ENCODE measurements at regions not wholly inside any gene's neighbourhood (a gene's known extent, or its start where the extent isn't known, plus 50 kb on each side); places are given as distances from the start of the nearest gene placed in this dataset.

- Mint-ChIP-seq H3K4me1 (ENCODE audit: low read depth) (peaks cover 10% of the 10 kb centered on the region), H3K27me3 (no peaks in the 10 kb centered on the region), H3K36me3 (no peaks in the 10 kb centered on the region), H3K27ac (no peak overlapping the region), H3K4me3 (no peak overlapping the region), H3K9me3 (no peaks in the 10 kb centered on the region)
- no peak for DNase-seq
- ChIA-PET CTCF (interaction anchor here (1.2 kb wide), 1 partner anchor 41 kb away, joined by 3 read pairs; no protein-coding TSS in a partner anchor), POLR2A (no interaction called here)
- intact Hi-C loops (cut with micrococcal nuclease): no loop called here
Observed at GRCh38 chr3:67292356-67293121, 294.4 kb downstream of the KBTBD8 start.

DNA sequence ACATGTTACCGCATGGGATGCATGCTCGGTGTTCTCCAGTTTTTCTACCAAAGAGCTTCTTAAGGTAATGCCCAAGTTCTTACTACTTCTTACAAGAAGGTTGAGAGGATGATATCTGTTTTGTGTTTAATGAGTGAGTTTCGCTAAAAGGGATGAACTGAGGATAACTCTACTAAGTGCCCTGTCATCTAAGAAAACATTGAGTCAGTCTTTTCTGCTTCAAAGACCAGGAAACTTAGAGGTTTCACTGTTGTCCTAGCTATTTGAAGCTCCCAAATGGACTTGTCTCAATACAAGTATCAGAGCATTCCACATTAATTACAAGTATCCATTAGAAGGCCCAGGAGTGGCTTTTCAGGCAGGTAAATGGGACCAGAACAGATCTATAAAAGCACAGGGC lies 296.2 kb downstream of the KBTBD8 start:
- peaks cover 10% of the 10 kb centered on the region for H3K4me1 Mint-ChIP-seq (ENCODE audit: low read depth)
- no peaks in the 10 kb centered on the region for H3K9me3 Mint-ChIP-seq
- no peak overlapping the region for H3K4me3 Mint-ChIP-seq
- no peak for DNase-seq
- POLR2A ChIA-PET: no interaction called here
- no peaks in the 10 kb centered on the region for H3K27me3 Mint-ChIP-seq
- no peaks in the 10 kb centered on the region for H3K36me3 Mint-ChIP-seq
- CTCF ChIA-PET: interaction anchor here (1.1 kb wide), 1 partner anchor 322 kb away, joined by 3 read pairs; no protein-coding TSS in a partner anchor
- intact Hi-C loops (cut with micrococcal nuclease): no loop called here
- no peak overlapping the region for H3K27ac Mint-ChIP-seq

DNA sequence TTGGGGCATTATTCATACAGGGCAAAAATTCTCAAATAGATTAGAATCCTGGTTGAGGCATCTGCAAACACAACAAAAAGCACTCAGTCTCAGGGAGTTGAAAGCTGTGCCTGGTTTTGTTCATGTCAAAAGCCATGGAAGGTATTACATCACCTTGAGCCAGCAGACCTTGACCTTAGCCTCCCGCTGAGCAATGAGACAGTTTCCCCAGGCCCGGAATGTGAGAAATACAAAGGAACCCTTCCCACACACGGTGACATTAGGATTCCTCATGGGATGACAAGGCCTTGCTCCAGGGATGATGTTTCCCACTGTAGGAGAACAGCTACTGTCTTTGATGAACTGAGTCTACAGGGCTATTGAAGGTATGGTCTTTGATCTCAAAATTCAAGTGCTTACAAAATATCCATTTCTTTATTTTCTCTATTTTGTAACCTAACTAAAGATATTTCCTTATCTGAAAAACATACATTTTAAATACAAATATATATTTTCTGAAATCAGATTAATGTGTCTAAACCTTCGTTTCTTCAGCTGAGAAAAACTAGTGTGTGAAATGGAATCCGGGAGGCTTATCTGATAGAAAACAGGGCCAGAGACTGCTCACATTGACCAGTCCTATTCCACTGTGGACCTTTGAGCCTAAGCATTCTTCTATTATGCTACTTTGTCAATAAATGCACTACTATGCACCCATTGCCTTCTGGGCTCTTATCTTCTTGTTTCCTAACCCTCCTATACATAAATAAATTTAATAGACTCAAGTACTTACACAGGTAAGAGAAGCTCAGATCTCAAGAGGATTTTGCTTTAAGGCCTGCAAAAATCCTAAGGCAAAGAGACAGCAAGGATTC lies 298.2 kb downstream of the KBTBD8 start:
- intact Hi-C loops (cut with micrococcal nuclease): no loop called here
- H3K27me3 Mint-ChIP-seq: no peaks in the 10 kb centered on the region
- POLR2A ChIA-PET: no interaction called here
- no peaks in the 10 kb centered on the region for H3K36me3 Mint-ChIP-seq
- CTCF ChIA-PET: no interaction called here
- no peak overlapping the region for H3K27ac Mint-ChIP-seq
- DNase-seq: no peak
- H3K9me3 Mint-ChIP-seq: no peaks in the 10 kb centered on the region
- peaks cover 10% of the 10 kb centered on the region for H3K4me1 Mint-ChIP-seq (ENCODE audit: low read depth)
- no peak overlapping the region for H3K4me3 Mint-ChIP-seq

DNA sequence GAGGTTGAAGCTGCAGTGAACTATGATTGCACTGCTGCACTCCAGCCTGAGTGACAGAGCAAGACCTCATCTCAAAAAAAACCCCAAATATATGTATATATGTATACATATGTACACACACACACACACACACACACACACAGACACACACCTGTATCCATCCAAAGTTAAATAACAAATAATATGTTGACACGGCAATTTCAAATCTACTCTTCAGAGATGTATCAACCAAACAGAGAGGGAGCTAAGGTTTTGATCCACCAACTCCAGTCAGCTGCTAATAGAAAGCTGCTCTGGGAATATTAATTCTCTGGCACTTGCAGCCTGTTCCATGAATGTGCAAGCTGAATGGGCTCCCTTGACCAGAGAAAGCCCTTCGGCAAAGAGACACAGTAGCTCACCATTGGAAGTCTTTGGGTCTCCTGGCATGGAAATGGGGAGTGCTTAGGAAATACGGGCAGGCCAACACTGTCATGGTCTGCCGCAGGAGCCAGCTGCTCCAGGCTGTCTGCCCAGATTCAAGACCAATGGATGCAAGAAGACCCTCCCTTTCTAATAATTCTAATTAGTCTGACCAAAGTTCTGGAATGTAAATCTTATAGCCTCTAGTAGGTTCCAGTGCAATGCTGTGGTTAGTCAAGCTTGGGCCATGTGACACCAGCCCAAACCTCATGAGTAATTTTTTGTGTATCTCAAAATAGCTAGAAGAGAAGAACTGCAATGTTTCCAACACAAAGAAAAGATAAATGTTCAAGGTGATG lies 299.8 kb downstream of the KBTBD8 start:
- Mint-ChIP-seq H3K4me1 (ENCODE audit: low read depth) (no peaks in the 10 kb centered on the region), H3K36me3 (no peaks in the 10 kb centered on the region), H3K4me3 (no peak overlapping the region), H3K27ac (no peak overlapping the region), H3K9me3 (no peaks in the 10 kb centered on the region), H3K27me3 (peaks cover 2% of the 10 kb centered on the region)
- no peak for DNase-seq
- ChIA-PET CTCF (interaction anchor here (0.6 kb wide), 1 partner anchor 29 kb away, joined by 3 read pairs; no protein-coding TSS in a partner anchor), POLR2A (no interaction called here)
- intact Hi-C loops (cut with micrococcal nuclease): no loop called here

GRCh38 chr3:67301556-67301955 lies 303.4 kb downstream of the KBTBD8 start:
- Mint-ChIP-seq H3K27me3 (peaks cover 2% of the 10 kb centered on the region), H3K36me3 (no peaks in the 10 kb centered on the region), H3K9me3 (no peaks in the 10 kb centered on the region), H3K4me1 (ENCODE audit: low read depth) (peaks cover 8% of the 10 kb centered on the region), H3K27ac (no peak overlapping the region), H3K4me3 (no peak overlapping the region)
- POLR2A ChIA-PET: no interaction called here
- CTCF ChIA-PET: no interaction called here
- DNase-seq: no peak
- intact Hi-C loops (cut with micrococcal nuclease): no loop called here

DNA sequence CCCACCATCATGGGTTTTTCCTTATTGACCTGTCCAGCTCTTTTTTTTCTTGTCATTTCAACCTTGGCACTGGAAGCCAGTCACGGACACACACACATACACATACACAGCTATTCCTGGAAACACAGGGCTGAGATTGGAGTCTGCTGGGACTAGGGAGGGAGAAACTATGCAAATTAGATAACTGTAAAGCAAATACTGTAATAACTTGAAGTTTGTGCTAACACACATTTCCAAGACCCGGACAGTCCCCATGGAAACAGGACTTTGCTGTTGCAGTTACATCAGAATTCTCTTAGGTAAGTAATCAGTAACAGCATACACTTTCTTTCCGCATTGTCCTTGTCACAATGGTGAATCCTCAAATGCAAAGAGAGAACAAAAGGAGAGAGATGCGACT lies 304.4 kb downstream of the KBTBD8 start:
- peaks cover 8% of the 10 kb centered on the region for H3K4me1 Mint-ChIP-seq (ENCODE audit: low read depth)
- CTCF ChIA-PET: no interaction called here

DNA sequence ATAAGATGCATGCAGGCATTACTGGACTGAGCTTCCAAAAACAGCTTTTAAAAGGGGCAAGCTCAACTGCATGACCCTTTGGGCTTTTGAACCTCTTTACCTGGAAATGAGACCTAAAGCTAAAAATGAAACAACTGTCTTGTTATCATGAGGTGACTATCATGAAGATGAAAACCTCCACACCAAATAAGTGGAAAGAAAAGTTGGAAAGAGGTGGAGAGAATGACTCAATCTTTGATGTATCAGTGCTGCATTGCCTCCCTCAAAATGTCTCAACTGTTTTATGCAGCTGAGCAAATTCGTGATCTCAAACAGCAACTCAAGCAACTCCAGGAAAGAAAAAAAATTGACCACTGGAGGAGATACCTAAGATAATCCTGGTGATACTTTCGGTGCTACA lies 307.1 kb downstream of the KBTBD8 start:
- no peaks in the 10 kb centered on the region for H3K36me3 Mint-ChIP-seq
- peaks cover 8% of the 10 kb centered on the region for H3K4me1 Mint-ChIP-seq (ENCODE audit: low read depth)
- no peak overlapping the region for H3K27ac Mint-ChIP-seq
- DNase-seq: no peak
- H3K27me3 Mint-ChIP-seq: peaks cover 4% of the 10 kb centered on the region
- intact Hi-C loops (cut with micrococcal nuclease): no loop called here
- H3K4me3 Mint-ChIP-seq: no peak overlapping the region
- ChIA-PET CTCF (no interaction called here), POLR2A (no interaction called here)
- H3K9me3 Mint-ChIP-seq: peaks cover 2% of the 10 kb centered on the region

More for the DNA sequence above, 304.4 kb downstream of the KBTBD8 start:
- no peaks in the 10 kb centered on the region for H3K36me3 Mint-ChIP-seq
- H3K4me3 Mint-ChIP-seq: no peak overlapping the region
- peaks cover 2% of the 10 kb centered on the region for H3K9me3 Mint-ChIP-seq
- intact Hi-C loops (cut with micrococcal nuclease): no loop called here
- peaks cover 4% of the 10 kb centered on the region for H3K27me3 Mint-ChIP-seq
- DNase-seq: no peak
- H3K27ac Mint-ChIP-seq: no peak overlapping the region
- POLR2A ChIA-PET: no interaction called here

- H3K27me3 Mint-ChIP-seq: peaks cover 4% of the 10 kb centered on the region
Observed at GRCh38 chr3:67305922-67306321, 307.8 kb downstream of the KBTBD8 start.

DNA sequence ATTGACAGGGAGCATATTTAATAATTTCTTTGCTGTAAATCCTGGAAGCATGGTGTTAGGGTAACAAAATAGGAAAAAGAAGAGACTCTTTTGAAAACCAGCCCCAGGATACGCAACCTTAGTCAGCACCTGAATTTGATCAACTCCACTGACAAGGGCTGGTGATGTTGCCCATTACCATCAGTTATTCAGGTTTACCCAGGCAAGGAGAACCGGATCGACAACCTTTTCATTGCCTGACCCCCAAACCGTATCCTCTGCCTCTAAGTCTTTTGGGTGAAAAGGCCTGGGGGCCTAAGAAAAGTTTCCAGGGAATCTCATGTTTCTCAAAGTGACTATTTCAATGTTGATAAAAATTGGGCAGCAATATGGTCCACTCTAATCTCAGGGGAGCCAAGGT lies 313.3 kb downstream of the KBTBD8 start:
- Mint-ChIP-seq H3K4me1 (ENCODE audit: low read depth) (no peaks in the 10 kb centered on the region), H3K9me3 (peaks cover 2% of the 10 kb centered on the region), H3K4me3 (no peak overlapping the region), H3K36me3 (no peaks in the 10 kb centered on the region), H3K27me3 (peaks cover 2% of the 10 kb centered on the region), H3K27ac (no peak overlapping the region)
- no peak for DNase-seq
- intact Hi-C loops (cut with micrococcal nuclease): no loop called here
- ChIA-PET POLR2A (no interaction called here), CTCF (no interaction called here)

More at GRCh38 chr3:67305922-67306321, 307.8 kb downstream of the KBTBD8 start:
- ChIA-PET CTCF (interaction anchor here (0.6 kb wide), 1 partner anchor 938 kb away, joined by 3 read pairs; no protein-coding TSS in a partner anchor), POLR2A (no interaction called here)
- no peak overlapping the region for H3K4me3 Mint-ChIP-seq
- H3K4me1 Mint-ChIP-seq (ENCODE audit: low read depth): peaks cover 8% of the 10 kb centered on the region
- no peak for DNase-seq
- peaks cover 2% of the 10 kb centered on the region for H3K9me3 Mint-ChIP-seq
- H3K36me3 Mint-ChIP-seq: no peaks in the 10 kb centered on the region
- no peak overlapping the region for H3K27ac Mint-ChIP-seq
- intact Hi-C loops (cut with micrococcal nuclease): no loop called here

- H3K4me1 Mint-ChIP-seq (ENCODE audit: low read depth): no peaks in the 10 kb centered on the region
- ChIA-PET CTCF (no interaction called here), POLR2A (no interaction called here)
- H3K27ac Mint-ChIP-seq: no peak overlapping the region
- no peak for DNase-seq
- H3K9me3 Mint-ChIP-seq: peaks cover 2% of the 10 kb centered on the region
- H3K4me3 Mint-ChIP-seq: no peak overlapping the region
- intact Hi-C loops (cut with micrococcal nuclease): no loop called here
- H3K36me3 Mint-ChIP-seq: no peaks in the 10 kb centered on the region
- H3K27me3 Mint-ChIP-seq: peaks cover 2% of the 10 kb centered on the region
Observed at GRCh38 chr3:67312155-67312554, 314.0 kb downstream of the KBTBD8 start.

- H3K27me3 Mint-ChIP-seq: no peaks in the 10 kb centered on the region
- intact Hi-C loops (cut with micrococcal nuclease): no loop called here
- CTCF ChIA-PET: no interaction called here
- H3K27ac Mint-ChIP-seq: no peak overlapping the region
- DNase-seq: no peak
- H3K4me1 Mint-ChIP-seq (ENCODE audit: low read depth): no peaks in the 10 kb centered on the region
- no peak overlapping the region for H3K4me3 Mint-ChIP-seq
- POLR2A ChIA-PET: no interaction called here
- H3K9me3 Mint-ChIP-seq: peaks cover 5% of the 10 kb centered on the region
- no peaks in the 10 kb centered on the region for H3K36me3 Mint-ChIP-seq
Observed at GRCh38 chr3:67318162-67318561, 320.1 kb downstream of the KBTBD8 start.

GRCh38 chr3:67324554-67324953 lies 326.4 kb downstream of the KBTBD8 start:
- Mint-ChIP-seq H3K27me3 (no peaks in the 10 kb centered on the region), H3K36me3 (no peaks in the 10 kb centered on the region), H3K4me1 (ENCODE audit: low read depth) (peaks cover 9% of the 10 kb centered on the region), H3K9me3 (peaks cover 5% of the 10 kb centered on the region), H3K4me3 (no peak overlapping the region), H3K27ac (no peak overlapping the region)
- ChIA-PET CTCF (no interaction called here), POLR2A (no interaction called here)
- intact Hi-C loops (cut with micrococcal nuclease): no loop called here
- DNase-seq: no peak
